K562 (cell line): ENCODE measurements at regions not wholly inside any gene's neighbourhood (a gene's known extent, or its start where the extent isn't known, plus 50 kb on each side); places are given as distances from the start of the nearest gene placed in this dataset.

Source experiments
- ATAC-seq: fragments of 200-7000 bp; cut with Tn5 transposase; 3 replicates; pipeline ENCODE4 v1.9.1; 2020; ENCODE audit warnings: moderate library complexity
- BruUV-seq: library from RNA; stranded (reverse); fragments of 400-500 nt; replicated peaks from 2 replicates; lab custom pipeline; 2021; lab: Mats Ljungman, UMichigan
- CTCF ChIA-PET: fragments of 300-600 bp; formaldehyde crosslinking; extraction: SDS; loops from one replicate; lab custom pipeline; 2021; ENCODE audit warnings: low intra/inter-chr PET ratio; lab: Yijun Ruan, JAX
- POLR2A ChIA-PET: fragments of 300-600, 350-650 bp; sonication (Branson Sonifier 250); formaldehyde crosslinking; extraction: SDS; loops from one replicate; lab custom pipeline; 2021; ENCODE audit warnings: antibody characterized with exemption, inconsistent platforms; lab: Yijun Ruan, JAX
- DNase-seq, 4 experiments: peaks; one replicate each; pipeline versions ENCODE4 v3.0.0 to v3.0.0-alpha.2; 2011 to 2018; ENCODE audit warnings: low spot score in 3 of 4, mixed read lengths in 3 of 4; ENCODE audit errors: extremely low read depth in 1 of 4
- FAIRE-seq: peaks from 2 replicates; lab custom pipeline; 2011; peaks lifted over from hg19 to GRCh38; lab: Jason Lieb, UNC
- H2AFZ ChIP-seq: 2 replicates; pipeline ENCODE4 v1.6.0; 2011; ENCODE audit warnings: low read depth, low read length, control low read depth, inconsistent platforms
- H3K27ac ChIP-seq: fragments of 200-600 bp; 3 replicates; pipeline ENCODE4 v1.8.0; 2011; ENCODE audit warnings: low read depth, mild to moderate bottlenecking, control low read depth, inconsistent platforms, low read length, moderate library complexity, mixed read lengths; ENCODE audit errors: extremely low read depth
- H3K27me3 ChIP-seq, 2 experiments: fragments of 300-600 bp in 1 of 2; 2 replicates in 1 of 2; 3 replicates in 1 of 2; pipeline versions ENCODE4 v1.6.0 to v1.8.0; 2011; ENCODE audit warnings: inconsistent platforms in 2 of 2, low read length in 2 of 2, mild to moderate bottlenecking in 1 of 2, mixed read lengths in 1 of 2, moderate library complexity in 1 of 2; ENCODE audit not compliant: control insufficient read depth in 2 of 2, insufficient read depth in 2 of 2
- H3K36me3 ChIP-seq: fragments of 300-600 bp; 3 replicates; pipeline ENCODE4 v1.8.0; 2011; ENCODE audit warnings: mild to moderate bottlenecking, low read length, inconsistent platforms; ENCODE audit not compliant: control insufficient read depth, insufficient read depth
- H3K4me1 ChIP-seq, 2 experiments: fragments of 200-600 bp in 1 of 2; replicated peaks in 1 of 2; 2 replicates in 1 of 2; 3 replicates in 1 of 2; pipeline versions ENCODE4 v1.5.1 to v1.8.0; 2011; ENCODE audit warnings: inconsistent platforms in 2 of 2, low read length in 2 of 2, mild to moderate bottlenecking in 1 of 2, mixed read lengths in 1 of 2, moderate library complexity in 1 of 2; ENCODE audit not compliant: control insufficient read depth in 2 of 2, insufficient read depth in 2 of 2
- H3K4me2 ChIP-seq: 2 replicates; pipeline ENCODE4 v1.6.1; 2011; ENCODE audit warnings: low read length, control low read depth, inconsistent platforms, mixed read lengths; ENCODE audit not compliant: insufficient read depth
- H3K4me3 ChIP-seq: fragments of 200-600 bp; sonication (generic), shearing (Covaris generic); 2 replicates; pipeline ENCODE4 v1.5.1; 2016; ENCODE audit warnings: control low read depth, inconsistent platforms
- H3K79me2 ChIP-seq: fragments of 200-600 bp; 3 replicates; pipeline ENCODE4 v1.8.0; 2011; ENCODE audit warnings: low read length, inconsistent platforms; ENCODE audit not compliant: control insufficient read depth, insufficient read depth
- H3K9ac ChIP-seq, 2 experiments: 2 replicates each; pipeline versions ENCODE4 v1.6.0 to v1.6.1; 2011; ENCODE audit warnings: low read depth in 2 of 2, low read length in 2 of 2, control low read depth in 1 of 2, inconsistent platforms in 1 of 2, mild to moderate bottlenecking in 1 of 2, mixed read lengths in 1 of 2; ENCODE audit not compliant: insufficient read depth in 1 of 2
- H3K9me1 ChIP-seq: one replicate; pipeline ENCODE4 v1.6.0; 2011; ENCODE audit warnings: inconsistent platforms, mild to moderate bottlenecking, low read length, moderate library complexity; ENCODE audit not compliant: control insufficient read depth, insufficient read depth
- H3K9me3 ChIP-seq: replicated peaks from 2 replicates; pipeline ENCODE4 v1.5.1; 2011; ENCODE audit warnings: low read depth, low read length, inconsistent platforms; ENCODE audit not compliant: control insufficient read depth, insufficient read depth
- H4K20me1 ChIP-seq: replicated peaks from 2 replicates; pipeline ENCODE4 v1.6.1; 2011; ENCODE audit warnings: low read length, inconsistent platforms, mixed read lengths; ENCODE audit not compliant: control insufficient read depth, insufficient read depth
- C11orf30 ChIP-seq: fragments of 450-650 bp; IDR thresholded peaks from 2 replicates; pipeline ENCODE4 v1.6.1; 2016; ENCODE audit warnings: low read depth, mild to moderate bottlenecking
- SMAD3 ChIP-seq: fragments of 450-650 bp; formaldehyde crosslinking; conservative IDR thresholded peaks from 2 replicates; pipeline ENCODE4 v1.4.0; 2020; ENCODE audit warnings: mild to moderate bottlenecking
- TCF7L2 ChIP-seq: fragments of 150-350 bp; IDR thresholded peaks from 2 replicates; pipeline ENCODE4 v1.6.1; 2016; ENCODE audit warnings: low read depth, mild to moderate bottlenecking, low read length, moderate library complexity
- ZC3H11A ChIP-seq: IDR thresholded peaks from 2 replicates; pipeline ENCODE4 v1.6.1; 2012; ENCODE audit warnings: low read depth, low read length, improper control_type of control experiment
- WGBS: fragments of 100-300 bp; shearing (Covaris generic); methylation state at CpG from one replicate; pipeline ENCODE4 v1.1.6; 2016; ENCODE audit warnings: low coverage, mixed read lengths; ENCODE audit not compliant: insufficient coverage; ENCODE audit errors: missing lambda C conversion rate; 5-methylcytosine and 5-hydroxymethylcytosine counted together
- in situ Hi-C: fragments of 300-500 bp; cut with MboI; formaldehyde crosslinking; loops from 4 replicates; pipeline ENCODE4 v1.15.0; 2018; ENCODE audit warnings: inconsistent platforms, mixed read lengths
- intact Hi-C: fragments of 100-400 bp; cut with micrococcal nuclease; formaldehyde crosslinking; loops from 2 replicates; pipeline ENCODE4 v1.14.2; 2022
- TF ChIP-seq, protein P1 (sequence below): fragments of 450-650 bp; IDR thresholded peaks from 2 replicates; pipeline ENCODE4 v1.6.1; 2014; ENCODE audit warnings: low read depth, mild to moderate bottlenecking, moderate library complexity, borderline replicate concordance
- TF ChIP-seq, protein P2 (sequence below): fragments of 450-650 bp; IDR thresholded peaks from 2 replicates; pipeline ENCODE4 v1.6.1; 2016; ENCODE audit warnings: low read depth, mild to moderate bottlenecking, moderate library complexity

DNA sequence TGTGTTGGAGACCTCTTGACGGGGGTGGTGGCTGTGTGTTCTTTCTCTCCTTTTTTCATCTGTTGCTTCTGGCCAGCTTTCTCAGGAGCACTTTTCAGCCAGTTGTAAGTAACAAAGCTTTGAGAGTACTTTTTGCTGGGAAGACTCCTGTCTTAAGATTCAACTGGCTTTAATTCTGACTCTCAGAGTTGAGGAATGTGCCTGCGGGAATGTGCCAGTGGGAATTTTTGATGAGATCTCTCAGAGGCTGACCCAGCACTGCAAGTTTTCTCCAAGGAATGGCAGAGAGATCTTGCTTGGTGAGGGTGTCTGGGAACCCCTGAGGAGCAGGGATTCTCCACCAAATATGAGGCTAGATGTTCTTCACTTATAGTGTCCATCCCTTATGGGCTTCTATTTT is 91.6 kb upstream of the OR9Q1 start:
- Histone ChIP-seq H3K9me1 (no peaks in the 10 kb centered on the region), H3K36me3 (no peaks in the 10 kb centered on the region), H3K4me3 (no peak overlapping the region), H3K27me3 (peaks cover 2 to 10% of the 10 kb centered on the region in 2 experiments; a peak in 3 of 5 replicates), H2AFZ (no peak overlapping the region), H3K79me2 (no peaks in the 10 kb centered on the region), H3K4me2 (no peak overlapping the region), H3K9ac (no peak overlapping the region), H4K20me1 (no peaks in the 10 kb centered on the region), H3K27ac (no peak overlapping the region), H3K9me3 (no peaks in the 10 kb centered on the region), H3K4me1 (no peaks in the 10 kb centered on the region)
- POLR2A ChIA-PET: interaction anchor here (0.6 kb wide), 1 partner anchor 81 kb away, joined by 5 read pairs; no protein-coding TSS in a partner anchor
- in situ Hi-C loops (no loop called here), intact Hi-C loops (no loop called here)
- BruUV-seq: no TSS peak
- WGBS: 0% methylated on average over 2 of the region's 2 CpGs
- FAIRE-seq (no peak), ATAC-seq (no peak), DNase-seq (no peak)
- CTCF ChIA-PET: no interaction called here
- no peak for TF ChIP-seq SMAD3 (CRISPR knock-in tag)
- TF ChIP-seq, protein P1, sequence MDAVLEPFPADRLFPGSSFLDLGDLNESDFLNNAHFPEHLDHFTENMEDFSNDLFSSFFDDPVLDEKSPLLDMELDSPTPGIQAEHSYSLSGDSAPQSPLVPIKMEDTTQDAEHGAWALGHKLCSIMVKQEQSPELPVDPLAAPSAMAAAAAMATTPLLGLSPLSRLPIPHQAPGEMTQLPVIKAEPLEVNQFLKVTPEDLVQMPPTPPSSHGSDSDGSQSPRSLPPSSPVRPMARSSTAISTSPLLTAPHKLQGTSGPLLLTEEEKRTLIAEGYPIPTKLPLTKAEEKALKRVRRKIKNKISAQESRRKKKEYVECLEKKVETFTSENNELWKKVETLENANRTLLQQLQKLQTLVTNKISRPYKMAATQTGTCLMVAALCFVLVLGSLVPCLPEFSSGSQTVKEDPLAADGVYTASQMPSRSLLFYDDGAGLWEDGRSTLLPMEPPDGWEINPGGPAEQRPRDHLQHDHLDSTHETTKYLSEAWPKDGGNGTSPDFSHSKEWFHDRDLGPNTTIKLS: no peak
- no peak for TF ChIP-seq ZC3H11A
- TF ChIP-seq TCF7L2: no peak
- TF ChIP-seq C11orf30: no peak
- TF ChIP-seq, protein P2, sequence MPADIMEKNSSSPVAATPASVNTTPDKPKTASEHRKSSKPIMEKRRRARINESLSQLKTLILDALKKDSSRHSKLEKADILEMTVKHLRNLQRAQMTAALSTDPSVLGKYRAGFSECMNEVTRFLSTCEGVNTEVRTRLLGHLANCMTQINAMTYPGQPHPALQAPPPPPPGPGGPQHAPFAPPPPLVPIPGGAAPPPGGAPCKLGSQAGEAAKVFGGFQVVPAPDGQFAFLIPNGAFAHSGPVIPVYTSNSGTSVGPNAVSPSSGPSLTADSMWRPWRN: no peak
